Stimulated activated effector memory CD8-positive, alpha-beta T cell treated with anti-CD3 and anti-CD28 coated beads, Interleukin-12 subunit alpha, Interleukin-12 subunit beta, amount 100 ng/mL, for 72 hours (primary cell): ENCODE measurements at regions not wholly inside any gene's neighbourhood (a gene's known extent, or its start where the extent isn't known, plus 50 kb on each side); places are given as distances from the start of the nearest gene placed in this dataset.
"Not testable (repeated sequence)": the region's sequence is repeated elsewhere in the genome, so short reads cannot be mapped to it uniquely, and the experiment has no call there.

Source experiments
- ATAC-seq: fragments of 150-1000 bp; cut with Tn5 transposase; 2 replicates; pipeline ENCODE4 v1.10.0; 2021
- DNase-seq, 2 donors: peaks; one replicate each; pipeline ENCODE4 v3.0.0; 2021 to 2022; ENCODE audit warnings: low spot score in 2 of 2
- H3K27ac Mint-ChIP-seq: one replicate; pipeline ENCODE4 v1.8.0; 2022; ENCODE audit warnings: mild to moderate bottlenecking, mixed read lengths
- H3K36me3 Mint-ChIP-seq: one replicate; pipeline ENCODE4 v1.8.0; 2022; ENCODE audit warnings: mild to moderate bottlenecking, mixed read lengths
- H3K4me1 Mint-ChIP-seq: one replicate; pipeline ENCODE4 v1.8.0; 2022; ENCODE audit warnings: mixed read lengths
- H3K4me3 Mint-ChIP-seq: one replicate; pipeline ENCODE4 v1.8.0; 2022; ENCODE audit warnings: mild to moderate bottlenecking, mixed read lengths
- H3K9me3 Mint-ChIP-seq: one replicate; pipeline ENCODE4 v1.8.0; 2022; ENCODE audit warnings: mixed read lengths

DNA sequence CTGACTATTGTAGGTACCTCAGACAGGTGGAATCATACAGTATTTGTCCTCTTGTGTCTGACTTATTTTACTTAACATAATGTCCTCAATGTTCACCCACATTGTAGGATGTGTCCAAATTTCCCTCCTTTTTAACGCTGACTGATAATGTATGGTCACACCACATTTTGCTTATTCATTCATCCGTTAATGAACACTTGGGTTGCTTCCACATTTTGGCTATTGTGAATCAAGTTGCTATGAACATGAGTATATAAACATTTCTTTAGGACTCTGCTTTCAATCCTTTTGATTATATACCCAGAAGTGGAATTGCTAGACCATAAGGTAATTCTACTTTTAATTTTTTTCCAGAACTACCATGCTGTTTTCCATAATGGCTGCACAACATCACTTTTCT, 87.0 kb upstream of the NDP start:
- Mint-ChIP-seq H3K9me3 (no peaks in the 10 kb centered on the region), H3K27ac (no peak overlapping the region)
- no peak for ATAC-seq

DNA sequence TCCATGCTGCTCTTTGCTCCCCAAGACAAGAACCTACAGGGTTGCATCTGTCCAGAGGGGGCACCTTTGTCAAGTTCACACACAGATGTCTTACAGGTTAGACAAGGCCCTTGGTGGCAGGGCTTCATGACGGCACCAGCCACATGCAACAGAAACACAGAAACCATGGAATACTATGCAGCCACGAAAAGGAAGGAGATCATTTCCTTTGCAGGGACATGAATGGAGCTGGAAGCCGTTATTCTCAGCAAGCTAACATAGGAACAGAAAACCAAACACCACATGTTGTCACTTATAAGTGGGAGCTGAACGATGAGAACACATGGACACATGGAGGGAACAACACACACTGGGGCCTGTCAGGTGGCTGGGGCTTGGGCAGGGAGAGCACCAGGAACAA, 85.1 kb upstream of the NDP start:
- Mint-ChIP-seq H3K4me3 (no peak overlapping the region), H3K27ac (no peak overlapping the region), H3K36me3 (no peaks in the 10 kb centered on the region), H3K9me3 (no peaks in the 10 kb centered on the region), H3K4me1 (peaks cover 23% of the 10 kb centered on the region)
- ATAC-seq: no peak
- DNase-seq: no peak

More for the DNA sequence above, 87.0 kb upstream of the NDP start:
- DNase-seq: no peak
- H3K4me1 Mint-ChIP-seq: peaks cover 17% of the 10 kb centered on the region
- H3K4me3 Mint-ChIP-seq: no peak overlapping the region
- H3K36me3 Mint-ChIP-seq: no peaks in the 10 kb centered on the region

DNA sequence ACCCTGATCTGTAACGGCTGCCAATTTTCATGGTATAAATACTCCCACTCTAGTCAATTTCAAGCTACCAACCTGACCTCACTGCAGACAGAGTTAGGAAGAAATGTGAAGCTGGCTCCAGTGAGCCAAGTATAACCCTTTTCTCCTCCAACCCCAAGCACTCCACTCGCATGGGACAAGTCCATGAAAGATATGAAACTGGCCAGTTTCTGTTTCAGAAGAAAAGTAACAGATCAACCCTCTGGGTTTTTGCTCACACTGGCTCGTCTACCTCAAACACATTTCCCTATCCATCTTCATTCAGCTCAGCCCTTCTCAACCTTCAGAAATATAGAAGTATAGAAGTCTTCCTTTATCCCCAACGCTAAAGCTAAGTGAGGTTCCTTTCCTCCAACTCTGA, 82.4 kb upstream of the NDP start:
- H3K27ac Mint-ChIP-seq: peak overlapping the region; percentile 75
- H3K4me3 Mint-ChIP-seq: peak overlapping the region; percentile 43
- peak; percentile 26 for ATAC-seq

DNA sequence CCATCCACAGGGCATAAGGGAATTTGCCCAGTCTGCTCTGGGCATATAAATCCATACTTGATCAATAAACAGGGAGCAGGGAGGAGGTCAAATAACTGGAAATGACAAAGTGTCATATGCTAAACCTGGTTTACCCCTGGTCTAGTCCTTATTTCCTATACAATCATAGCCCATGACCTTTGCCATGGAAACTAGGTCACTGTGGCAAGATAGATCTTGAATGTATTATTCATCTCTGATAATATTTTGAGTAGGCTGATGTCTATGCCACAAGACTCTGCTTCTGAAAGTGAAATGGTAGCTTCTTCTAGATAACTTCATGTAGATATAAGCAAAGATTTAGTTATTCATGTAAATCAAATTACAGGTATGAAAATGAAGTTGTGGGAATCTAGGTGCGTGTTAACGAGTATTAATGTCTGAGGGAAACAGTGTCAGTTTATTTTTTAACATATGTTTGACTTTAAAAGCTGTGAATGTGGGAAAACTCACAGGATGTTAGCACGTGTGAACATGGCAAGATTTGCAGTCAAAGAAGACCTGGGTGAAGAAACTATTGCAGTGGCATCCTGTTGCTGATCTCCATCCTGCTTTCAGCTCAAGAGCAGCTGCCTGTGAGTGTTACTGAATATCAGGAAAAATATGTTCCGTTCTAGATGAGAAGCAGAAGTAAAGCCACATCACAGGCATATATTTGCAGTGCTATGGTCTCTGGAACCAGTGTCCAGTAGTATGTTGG, 81.8 kb upstream of the NDP start:
- Mint-ChIP-seq H3K4me3 (peak overlapping the region; percentile 43), H3K4me1 (peaks cover 23% of the 10 kb centered on the region), H3K36me3 (no peaks in the 10 kb centered on the region), H3K9me3 (no peaks in the 10 kb centered on the region), H3K27ac (peak overlapping the region; percentile 75)
- DNase-seq (no peak), ATAC-seq (peak; percentile 93)

More for the DNA sequence above, 82.4 kb upstream of the NDP start:
- Mint-ChIP-seq H3K36me3 (no peaks in the 10 kb centered on the region), H3K9me3 (no peaks in the 10 kb centered on the region), H3K4me1 (peaks cover 23% of the 10 kb centered on the region)
- DNase-seq: no peak

DNA sequence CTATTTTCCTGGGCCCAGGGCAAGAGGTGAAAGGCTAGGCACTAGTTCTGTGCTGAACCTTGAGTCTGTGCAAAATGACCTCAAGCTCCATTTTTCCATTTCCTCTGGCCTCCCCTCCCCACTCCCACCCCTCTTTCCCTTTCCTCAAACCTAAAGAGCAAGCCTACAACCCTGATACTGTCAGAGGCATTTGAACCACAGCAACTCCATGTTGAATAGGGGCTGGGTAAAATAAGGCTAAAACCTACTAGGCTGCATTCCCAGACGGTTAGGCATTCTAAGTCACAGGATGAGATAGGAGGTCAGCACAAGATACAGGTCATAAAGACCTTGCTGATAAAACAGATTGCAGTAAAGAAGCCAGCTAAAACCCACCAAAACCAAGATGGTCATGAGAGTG, 71.9 kb upstream of the NDP start:
- not testable (repeated sequence) for H3K27ac Mint-ChIP-seq, H3K9me3 Mint-ChIP-seq, H3K36me3 Mint-ChIP-seq

DNA sequence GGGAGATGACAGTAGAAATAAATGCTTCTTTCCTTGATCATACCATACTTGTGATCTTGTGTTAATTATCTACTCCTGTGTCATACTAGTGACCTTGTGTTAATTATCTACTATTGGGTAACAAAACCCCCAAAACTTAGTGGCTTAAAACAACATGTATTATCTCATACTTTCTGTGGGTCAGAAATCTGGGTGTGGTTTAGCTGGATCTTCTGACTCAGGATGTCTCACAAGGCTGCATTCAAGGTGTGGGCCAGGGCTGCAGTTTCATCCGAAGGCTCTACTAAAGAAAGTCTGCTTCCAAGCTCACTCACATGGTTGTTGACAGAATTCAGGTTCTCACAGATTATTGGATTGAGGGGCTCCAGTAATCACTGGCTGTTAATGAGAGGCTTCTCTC, 70.3 kb upstream of the NDP start:
- ATAC-seq (peak; percentile 60), DNase-seq (no peak)
- H3K36me3 Mint-ChIP-seq: no peaks in the 10 kb centered on the region
- H3K4me3 Mint-ChIP-seq: no peak overlapping the region
- no peaks in the 10 kb centered on the region for H3K9me3 Mint-ChIP-seq
- H3K27ac Mint-ChIP-seq: no peak overlapping the region
- H3K4me1 Mint-ChIP-seq: no peaks in the 10 kb centered on the region

More for the DNA sequence above, 71.9 kb upstream of the NDP start:
- not testable (repeated sequence) for ATAC-seq, DNase-seq, H3K4me3 Mint-ChIP-seq, H3K4me1 Mint-ChIP-seq

DNA sequence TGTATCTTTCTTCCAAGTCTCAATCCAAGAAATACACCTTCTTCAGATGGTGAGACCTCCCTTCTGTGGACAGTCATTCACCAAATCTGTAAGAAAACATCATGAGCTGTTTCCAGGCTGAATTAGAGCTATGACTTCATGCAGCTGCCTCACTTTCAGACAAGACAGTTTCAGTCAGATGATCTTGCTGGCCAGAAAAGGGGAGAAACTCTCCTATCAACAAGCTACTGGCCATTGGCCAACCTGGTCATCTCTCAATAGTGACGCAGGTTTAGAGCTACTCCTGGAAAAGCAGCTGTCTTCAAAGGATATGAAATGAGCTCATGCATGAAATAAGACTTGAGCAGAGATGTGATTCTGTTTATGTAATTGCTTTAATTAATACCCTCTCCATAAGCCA, 69.6 kb upstream of the NDP start:
- Mint-ChIP-seq H3K4me3 (no peak overlapping the region), H3K9me3 (no peaks in the 10 kb centered on the region), H3K27ac (no peak overlapping the region), H3K36me3 (no peaks in the 10 kb centered on the region), H3K4me1 (no peaks in the 10 kb centered on the region)
- no peak for ATAC-seq
- DNase-seq: no peak

DNA sequence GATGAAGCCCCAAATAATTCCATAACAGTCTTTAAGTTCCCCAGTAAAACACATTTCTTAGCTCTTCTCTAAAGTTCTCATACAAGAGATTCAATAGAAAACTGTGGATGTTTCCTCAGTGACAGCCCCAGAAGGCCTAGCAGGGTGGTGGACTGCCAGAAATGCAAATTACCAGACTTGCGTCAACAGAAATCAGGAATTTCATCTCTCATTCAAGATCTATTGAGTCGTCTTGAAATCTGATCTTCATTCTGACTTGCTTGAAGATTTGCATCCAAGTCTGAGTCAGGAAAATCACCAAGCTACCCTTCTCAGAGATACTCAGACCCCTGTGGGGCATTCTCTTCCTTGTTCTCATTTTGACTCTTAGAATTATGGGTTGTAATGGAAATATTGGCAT, 68.9 kb upstream of the NDP start:
- Mint-ChIP-seq H3K9me3 (no peaks in the 10 kb centered on the region), H3K4me3 (no peak overlapping the region), H3K36me3 (no peaks in the 10 kb centered on the region), H3K4me1 (no peaks in the 10 kb centered on the region), H3K27ac (no peak overlapping the region)
- DNase-seq (no peak), ATAC-seq (no peak)

DNA sequence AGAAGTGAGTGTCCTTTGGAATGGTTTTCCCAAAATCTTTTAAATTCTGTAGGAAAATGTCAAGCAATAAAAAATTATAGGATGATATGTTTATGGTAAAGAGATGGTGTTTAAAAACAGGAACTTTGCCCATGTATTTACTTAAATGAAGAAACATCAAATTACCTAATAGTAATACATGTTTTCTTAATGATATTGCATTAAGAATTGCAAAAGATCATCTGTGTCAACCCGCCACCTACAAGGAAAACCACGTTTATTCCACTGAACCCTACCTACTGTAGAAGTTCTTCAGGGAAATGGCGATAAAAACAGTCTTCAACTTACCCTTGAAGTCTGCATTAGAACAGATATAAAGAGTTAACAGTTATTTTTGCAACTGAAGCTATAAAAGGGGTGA, 67.2 kb upstream of the NDP start:
- no peak overlapping the region for H3K4me3 Mint-ChIP-seq
- H3K27ac Mint-ChIP-seq: no peak overlapping the region
- H3K9me3 Mint-ChIP-seq: no peaks in the 10 kb centered on the region
- H3K4me1 Mint-ChIP-seq: no peaks in the 10 kb centered on the region
- ATAC-seq (no peak), DNase-seq (no peak)
- no peaks in the 10 kb centered on the region for H3K36me3 Mint-ChIP-seq

DNA sequence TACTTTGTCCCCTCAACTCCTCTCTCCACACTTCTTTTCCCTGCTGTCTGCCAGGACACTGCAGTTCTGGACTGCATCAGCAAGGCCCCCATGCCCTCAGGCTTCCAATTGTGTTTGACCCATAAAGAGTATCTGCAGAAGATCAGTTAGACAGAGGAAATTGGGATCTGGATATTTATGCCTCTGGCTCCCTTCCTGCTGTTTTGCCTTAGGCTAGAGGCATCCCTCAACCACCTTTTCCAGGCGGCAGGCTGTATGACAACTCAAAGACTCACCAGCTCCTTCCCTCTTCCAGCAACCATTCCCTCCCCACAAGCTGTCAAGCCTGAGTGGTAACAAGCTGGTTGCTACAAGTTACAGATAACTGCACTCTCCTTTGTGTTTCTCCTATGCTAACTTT, 66.4 kb upstream of the NDP start:
- Mint-ChIP-seq H3K36me3 (no peaks in the 10 kb centered on the region), H3K4me1 (no peaks in the 10 kb centered on the region), H3K4me3 (no peak overlapping the region), H3K9me3 (no peaks in the 10 kb centered on the region), H3K27ac (no peak overlapping the region)
- DNase-seq (no peak), ATAC-seq (no peak)

DNA sequence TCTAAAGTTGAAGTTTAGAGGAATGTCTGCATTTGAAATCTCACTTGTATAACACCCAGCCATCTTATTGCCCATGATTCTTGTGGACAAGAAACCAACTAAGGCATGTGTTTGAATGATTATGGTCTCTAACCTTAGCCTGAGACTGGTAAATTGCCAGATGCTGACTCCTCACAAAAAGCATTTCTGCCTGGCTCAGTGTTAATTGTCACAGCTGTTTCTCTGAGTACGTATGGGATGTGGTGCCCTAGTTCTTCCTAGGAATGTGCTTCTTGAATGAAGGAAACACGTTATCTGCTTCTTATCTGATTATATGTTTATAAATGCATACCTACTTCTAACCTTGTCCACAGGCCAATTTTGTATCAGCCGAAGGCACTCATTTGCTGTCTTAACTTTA, 63.1 kb upstream of the NDP start:
- Mint-ChIP-seq H3K4me3 (no peak overlapping the region), H3K36me3 (no peaks in the 10 kb centered on the region), H3K9me3 (no peaks in the 10 kb centered on the region), H3K4me1 (peaks cover 12% of the 10 kb centered on the region), H3K27ac (no peak overlapping the region)
- DNase-seq: no peak
- ATAC-seq: no peak

DNA sequence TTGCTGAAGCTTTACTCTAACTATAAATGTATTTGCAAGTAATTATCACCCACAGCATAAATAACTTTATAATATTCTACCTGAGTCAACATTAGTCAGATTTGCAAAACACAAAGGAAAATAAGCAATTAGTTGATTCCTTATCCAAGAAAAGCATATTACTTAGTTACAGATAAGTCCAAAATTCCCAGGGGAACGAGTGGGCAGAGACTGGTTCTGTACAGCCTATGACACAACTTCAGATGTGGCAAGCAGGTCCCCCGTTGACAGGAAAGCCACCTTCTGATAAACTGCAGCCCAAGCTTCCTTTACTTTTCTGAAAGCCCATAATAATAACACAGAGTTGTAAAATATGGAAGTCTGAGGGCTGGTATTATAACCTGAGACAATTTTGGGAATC, 62.4 kb upstream of the NDP start:
- Mint-ChIP-seq H3K27ac (no peak overlapping the region), H3K4me1 (peaks cover 12% of the 10 kb centered on the region), H3K9me3 (no peaks in the 10 kb centered on the region), H3K36me3 (no peaks in the 10 kb centered on the region), H3K4me3 (no peak overlapping the region)
- ATAC-seq (no peak), DNase-seq (no peak)

DNA sequence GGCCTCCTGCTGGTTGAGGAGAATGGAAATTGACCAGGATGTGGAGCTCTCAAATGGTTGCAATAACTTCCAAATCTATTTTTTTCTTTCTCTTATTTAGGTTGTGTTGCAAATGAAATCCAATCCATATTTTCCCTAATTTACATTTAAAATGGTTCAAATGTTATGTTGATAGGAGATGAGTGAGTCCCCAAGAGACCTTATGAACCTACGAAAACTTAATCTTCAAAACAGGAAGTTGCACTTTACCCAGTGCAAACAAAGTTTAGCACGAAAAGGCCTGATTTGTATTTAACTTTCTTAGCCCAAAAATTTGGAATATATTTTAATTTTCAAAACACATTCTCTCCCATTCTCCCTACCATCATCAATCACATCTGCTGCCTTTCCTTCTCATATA, 59.3 kb upstream of the NDP start:
- Mint-ChIP-seq H3K4me3 (peak overlapping the region; percentile 44), H3K27ac (peak overlapping the region; percentile 61), H3K4me1 (peaks cover 12% of the 10 kb centered on the region), H3K9me3 (no peaks in the 10 kb centered on the region), H3K36me3 (peaks cover 6% of the 10 kb centered on the region)
- ATAC-seq (no peak), DNase-seq (no peak)

DNA sequence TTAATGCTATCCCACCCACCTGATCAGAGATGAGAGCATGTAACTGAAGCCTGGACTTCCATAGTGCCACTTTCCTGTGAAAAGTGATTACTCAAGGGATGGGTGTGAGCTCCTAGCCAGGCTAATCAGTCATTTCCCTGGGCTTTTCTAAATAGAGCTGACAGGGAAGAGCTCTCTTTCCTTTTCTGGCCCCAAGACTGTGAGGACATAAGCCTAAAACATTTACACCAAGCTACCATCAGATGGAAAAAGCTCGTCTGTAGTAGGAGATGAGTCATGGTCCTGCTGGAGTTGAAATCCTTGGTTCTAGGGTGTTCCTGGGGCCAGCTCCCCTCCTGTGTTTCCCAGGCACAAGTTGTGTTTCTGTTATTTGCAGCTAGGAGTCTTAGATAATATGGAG, 52.4 kb upstream of the NDP start:
- DNase-seq: no peak
- no peaks in the 10 kb centered on the region for H3K9me3 Mint-ChIP-seq

More for the DNA sequence above, 52.4 kb upstream of the NDP start:
- ATAC-seq: no peak
- Mint-ChIP-seq H3K4me3 (no peak overlapping the region), H3K27ac (no peak overlapping the region), H3K4me1 (peaks cover 5% of the 10 kb centered on the region), H3K36me3 (peaks cover 6% of the 10 kb centered on the region)
